Pancreas (tissue), 10 donors: ENCODE measurements at regions not wholly inside any gene's neighbourhood (a gene's known extent, or its start where the extent isn't known, plus 50 kb on each side); places are given as distances from the start of the nearest gene placed in this dataset.

ENCODE experiments used
- ATAC-seq, 4 donors: fragments of 200-7000 bp; cut with Tn5 transposase; one replicate each; pipeline versions ENCODE4 v1.8.0 to v1.9.1; 2020; ENCODE audit warnings: mild to moderate bottlenecking in 4 of 4, moderate library complexity in 4 of 4
- DNase-seq, 6 donors: peaks; one replicate each; pipeline ENCODE4 v3.0.0-alpha.2; 2020
- FAIRE-seq: peaks from 2 replicates; lab custom pipeline; 2012; peaks lifted over from hg19 to GRCh38; lab: Jason Lieb, UNC
- H3K27ac ChIP-seq, 4 donors: fragments of 200-600 bp; sonication (generic); 1 replicate in 3 of 4; 2 replicates in 1 of 4; pipeline versions ENCODE4 v1.5.0 to v1.8.0; 2020
- H3K27me3 ChIP-seq, 4 donors: fragments of 200-600 bp; one replicate each; pipeline ENCODE4 v1.8.0; 2021
- H3K36me3 ChIP-seq, 3 donors: fragments of 200-600 bp; sonication (generic) in 1 of 3; one replicate each; pipeline versions ENCODE4 v1.5.0 to v1.8.0; 2020 to 2021
- H3K4me1 ChIP-seq, 3 donors: fragments of 200-600 bp; one replicate each; pipeline ENCODE4 v1.8.0; 2021
- H3K4me3 ChIP-seq, 4 donors: fragments of 200-600 bp; sonication (generic) in 2 of 4; one replicate each; pipeline versions ENCODE4 v1.5.0 to v1.8.0; 2020 to 2021
- H3K9me3 ChIP-seq, 4 donors: fragments of 200-600 bp; one replicate each; pipeline ENCODE4 v1.8.0; 2021
- CTCF ChIP-seq, 4 donors: fragments of 200-600 bp; sonication (generic) in 3 of 4; IDR thresholded peaks; one replicate each; pipeline versions ENCODE4 v1.5.0 to v1.8.0; 2021; ENCODE audit warnings: antibody characterized with exemption in 4 of 4
- WGBS, 2 donors: extraction: QIAGEN DNeasy Blood & Tissue Kit; methylation state at CpG; one replicate each; pipeline ENCODE4 v1.1.7; 2013; 5-methylcytosine and 5-hydroxymethylcytosine counted together
- intact Hi-C, 3 donors: fragments of 100-400 bp; cut with DNase I; formaldehyde crosslinking; loops; one replicate each; pipeline versions ENCODE4 v1.11.1 to v1.14.2; 2022
- donor health status: healthy with polysubstance abuse.
- donor health status: DM: no; HTN: no; CAD: no; lungs with moderate emphysema.
- donor health status: DM: no; HTN: no; CAD: no.
- donor health status: control.
- donor health status: control.
- donor health status: Bipolar disorder and iron deficiency.
- donor health status: DM: yes; HTN: yes; CAD: no.
- donor health status: DM: no; HTN: no; CAD: no.
- donor health status: DM: no; HTN: no; CAD: no.
- donor health status: DM: yes; HTN: yes; CAD: no.

DNA sequence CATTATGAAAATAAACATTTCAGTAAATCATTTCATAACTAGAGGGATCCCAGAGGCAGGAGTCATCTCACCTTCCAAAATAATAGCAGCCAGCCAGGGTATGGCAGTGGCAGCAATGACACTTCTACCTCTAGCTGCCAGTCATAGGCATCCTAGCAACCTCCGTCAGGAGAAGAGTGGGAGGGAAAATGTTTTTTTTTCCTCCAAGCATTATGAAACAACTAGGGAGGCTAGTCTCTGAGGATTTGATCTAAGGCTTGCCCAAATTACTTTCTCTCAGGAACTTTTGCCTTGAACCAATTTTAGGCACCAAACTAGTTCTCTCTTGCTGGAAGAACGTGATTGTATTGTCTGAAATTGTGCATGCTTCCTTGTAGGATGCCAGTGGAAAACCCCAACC lies 208.7 kb upstream of the PREP start:
- 22% methylated on average over 2 of the region's 2 CpGs for WGBS, 2 donors

DNA sequence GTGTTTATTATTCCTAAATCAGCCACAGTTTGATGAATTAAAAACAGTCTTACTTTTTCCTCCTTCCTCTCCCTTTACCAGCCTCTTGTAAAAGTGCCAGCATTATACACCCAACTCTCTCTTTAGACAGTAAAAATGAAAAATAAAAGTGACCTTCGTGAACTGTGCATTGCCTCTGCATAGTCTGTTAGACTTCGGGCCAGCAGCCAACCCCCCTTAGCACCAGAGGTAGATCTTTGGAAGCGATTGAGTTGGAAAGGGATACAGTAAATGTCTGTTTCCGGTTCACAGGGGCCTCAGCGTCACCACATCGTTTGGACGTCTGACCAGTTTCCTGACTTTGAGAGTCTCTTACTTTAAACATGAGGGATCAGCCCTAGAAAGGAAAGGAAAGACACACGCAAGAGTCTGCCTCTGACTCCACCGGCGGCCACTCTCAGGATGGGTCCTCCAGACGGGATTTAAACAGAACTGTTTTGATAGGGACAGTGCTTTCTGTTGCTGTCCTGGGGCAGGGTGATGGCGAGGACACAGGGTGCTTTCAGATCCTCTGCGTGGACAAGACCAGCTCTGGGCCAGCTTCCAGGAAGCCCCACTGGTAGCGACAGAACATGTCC lies 206.6 kb upstream of the PREP start:
- no peak for TF ChIP-seq CTCF (IDR thresholded peaks at IDR 0.05)
- no peak for ATAC-seq
- intact Hi-C loops: no loop called here
- Histone ChIP-seq H3K36me3 (no peaks in the 10 kb centered on the region), H3K4me1 (no peaks in the 10 kb centered on the region), H3K27ac (no peak overlapping the region), H3K9me3 (no peaks in the 10 kb centered on the region), H3K27me3 (no peaks in the 10 kb centered on the region), H3K4me3 (no peak overlapping the region)
- no peak for FAIRE-seq
- no peak for DNase-seq
- 54 to 57% methylated on average over 14 of the region's 14 CpGs for WGBS, 2 donors

More for the DNA sequence above, 208.7 kb upstream of the PREP start:
- Histone ChIP-seq H3K27me3 (no peaks in the 10 kb centered on the region), H3K4me1 (no peaks in the 10 kb centered on the region), H3K27ac (no peak overlapping the region), H3K36me3 (no peaks in the 10 kb centered on the region), H3K4me3 (no peak overlapping the region), H3K9me3 (no peaks in the 10 kb centered on the region)
- TF ChIP-seq CTCF (IDR thresholded peaks at IDR 0.05): no peak
- no peak for DNase-seq
- intact Hi-C loops: no loop called here
- no peak for FAIRE-seq
- no peak for ATAC-seq

GRCh38 chr6:105608711-105609374 lies 206.0 kb upstream of the PREP start:
- Histone ChIP-seq H3K36me3 (no peaks in the 10 kb centered on the region), H3K4me1 (no peaks in the 10 kb centered on the region), H3K9me3 (no peaks in the 10 kb centered on the region), H3K27ac (peak overlapping the region in 1 of 4 donors; percentile 13), H3K27me3 (no peaks in the 10 kb centered on the region), H3K4me3 (no peak overlapping the region)
- FAIRE-seq (no peak), ATAC-seq (no peak), DNase-seq (no peak)
- WGBS, 2 donors: 71 to 79% methylated on average over 10 of the region's 10 CpGs
- TF ChIP-seq CTCF (IDR thresholded peaks at IDR 0.05): no peak
- intact Hi-C loops: no loop called here

DNA sequence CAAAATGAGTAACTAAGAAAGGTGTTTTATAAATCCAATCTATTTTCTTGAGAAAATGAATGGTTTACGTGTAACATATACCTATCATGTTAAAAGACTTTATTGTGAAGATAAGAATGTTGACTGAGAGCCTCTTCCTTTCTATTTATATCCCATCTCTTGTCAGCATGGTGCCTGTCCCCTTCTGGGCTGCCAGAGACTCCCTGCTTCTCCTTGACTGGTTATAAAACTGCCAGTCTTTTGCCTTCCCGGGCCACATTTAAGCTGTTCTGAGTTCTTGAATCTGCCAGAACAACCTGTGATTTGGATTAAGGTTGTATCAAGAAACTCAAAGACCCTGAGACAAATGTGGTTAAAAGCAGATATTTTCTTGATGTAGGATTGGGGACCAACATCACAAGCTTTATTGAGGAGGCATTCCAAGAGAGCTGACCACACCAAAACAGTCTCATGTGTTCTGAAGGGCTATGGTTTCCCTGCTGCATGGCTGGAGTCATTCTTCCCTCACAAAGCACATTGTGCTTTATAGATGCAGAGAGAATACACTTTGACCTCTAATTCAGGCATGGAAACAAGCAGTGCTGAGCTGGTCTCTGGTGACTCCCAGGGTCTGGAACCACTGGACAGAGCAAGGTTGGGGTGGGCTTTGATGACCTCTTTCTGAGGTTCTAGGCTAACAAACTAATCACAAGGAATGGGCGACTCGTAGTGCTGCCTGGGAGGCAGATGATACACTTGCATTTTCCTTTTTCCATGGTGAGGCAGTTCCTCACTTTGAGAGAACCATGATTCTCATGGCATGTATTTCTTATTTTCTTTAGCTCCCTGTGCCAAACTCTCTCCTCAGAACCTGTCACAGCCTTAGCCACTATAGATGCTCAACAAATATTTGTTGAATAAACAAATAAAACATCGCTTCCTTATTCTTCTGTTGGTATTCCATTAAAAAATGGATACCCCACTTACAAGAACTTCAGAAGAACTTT lies 205.0 kb upstream of the PREP start:
- TF ChIP-seq CTCF (IDR thresholded peaks at IDR 0.05): no peak
- Histone ChIP-seq H3K4me3 (no peak overlapping the region), H3K27ac (peak overlapping the region in 1 of 4 donors; percentile 13), H3K36me3 (no peaks in the 10 kb centered on the region), H3K9me3 (no peaks in the 10 kb centered on the region), H3K4me1 (no peaks in the 10 kb centered on the region), H3K27me3 (no peaks in the 10 kb centered on the region)
- WGBS, 2 donors: 60 to 68% methylated on average over 5 of the region's 5 CpGs
- no peak for DNase-seq
- ATAC-seq: no peak
- intact Hi-C loops: no loop called here
- FAIRE-seq: no peak
